Hematopoietic multipotent progenitor cell treated with erythropoietin and hydrocortisone succinate and interleukin-3 and kit ligand, for 15 days (in vitro differentiated cells): ENCODE measurements at regions not wholly inside any gene's neighbourhood (a gene's known extent, or its start where the extent isn't known, plus 50 kb on each side); places are given as distances from the start of the nearest gene placed in this dataset.
"Not testable (repeated sequence)": the region's sequence is repeated elsewhere in the genome, so short reads cannot be mapped to it uniquely, and the experiment has no call there.

ENCODE experiments used
- DNase-seq: peaks from one replicate; pipeline ENCODE4 v3.0.0-alpha.2; 2015; ENCODE audit warnings: low spot score

GRCh38 chr2:111366641-111367029 lies 245.9 kb downstream of the BCL2L11 start:
- not testable (repeated sequence) for DNase-seq

DNA sequence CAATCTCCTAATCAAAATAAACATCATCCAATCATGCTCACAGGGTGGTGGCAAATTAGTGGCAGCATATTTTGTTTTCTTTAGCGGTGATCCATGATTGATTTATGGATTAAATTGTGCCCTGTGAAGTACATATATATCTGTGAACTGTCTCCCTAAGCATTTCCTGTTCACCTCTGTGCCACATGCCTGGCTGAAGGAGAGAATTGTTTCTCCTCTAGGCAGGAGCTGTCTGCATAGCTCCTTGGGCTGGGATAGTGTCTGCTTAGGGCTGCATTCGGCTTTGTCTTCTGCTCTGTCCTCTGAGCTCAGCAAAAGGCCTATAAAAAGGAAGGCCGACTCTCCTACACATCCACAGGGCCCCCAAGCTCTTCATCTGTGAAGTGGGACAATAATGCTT lies 246.4 kb downstream of the BCL2L11 start:
- not testable (repeated sequence) for DNase-seq

GRCh38 chr2:111367871-111368270 lies 247.2 kb downstream of the BCL2L11 start:
- not testable (repeated sequence) for DNase-seq

GRCh38 chr2:111368288-111368687 lies 247.6 kb downstream of the BCL2L11 start:
- DNase-seq: not testable (repeated sequence)

DNA sequence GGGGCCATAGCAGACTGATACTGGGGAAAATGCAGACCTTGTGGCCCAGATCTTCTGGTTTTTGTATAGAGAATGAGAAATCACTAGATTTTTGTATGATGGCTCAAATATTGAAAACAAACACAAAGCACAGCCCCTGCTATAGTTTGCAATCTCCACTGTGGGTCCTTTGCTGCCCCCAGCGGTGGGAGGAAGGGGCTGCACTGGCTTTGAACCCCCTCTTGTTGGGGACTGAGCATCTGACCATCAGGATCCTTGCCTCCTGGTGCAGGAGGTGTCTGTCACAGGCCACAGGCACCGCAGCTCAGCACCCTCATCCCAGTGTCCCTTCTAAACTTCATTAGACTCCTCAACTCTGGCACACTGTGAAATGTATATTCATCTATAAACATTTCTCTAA lies 252.3 kb downstream of the BCL2L11 start:
- DNase-seq: not testable (repeated sequence)

DNA sequence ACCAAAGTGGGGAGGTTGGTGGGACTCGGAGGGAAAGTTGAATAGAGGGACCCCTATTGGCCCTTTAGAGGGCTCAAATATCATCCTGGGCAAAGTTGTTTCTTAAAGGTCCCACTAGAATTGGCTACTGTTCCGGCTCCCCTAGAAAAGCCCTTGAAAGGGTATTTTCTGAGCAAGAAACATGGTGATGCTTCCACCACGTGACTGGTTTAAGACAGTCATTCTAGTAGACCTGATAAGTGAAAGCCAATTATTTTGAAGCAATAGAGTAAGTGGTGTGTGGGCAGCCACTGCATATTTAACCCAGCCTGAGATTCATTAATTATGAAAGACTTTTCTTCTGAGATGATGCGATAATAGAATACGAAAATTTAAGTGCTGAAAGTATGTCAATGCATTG lies 253.3 kb downstream of the BCL2L11 start:
- DNase-seq: peak; percentile 13

GRCh38 chr2:111374734-111375133 lies 254.0 kb downstream of the BCL2L11 start:
- DNase-seq: peak; percentile 20

GRCh38 chr2:111375320-111375883 lies 254.7 kb downstream of the BCL2L11 start:
- peak; percentile 52 for DNase-seq

DNA sequence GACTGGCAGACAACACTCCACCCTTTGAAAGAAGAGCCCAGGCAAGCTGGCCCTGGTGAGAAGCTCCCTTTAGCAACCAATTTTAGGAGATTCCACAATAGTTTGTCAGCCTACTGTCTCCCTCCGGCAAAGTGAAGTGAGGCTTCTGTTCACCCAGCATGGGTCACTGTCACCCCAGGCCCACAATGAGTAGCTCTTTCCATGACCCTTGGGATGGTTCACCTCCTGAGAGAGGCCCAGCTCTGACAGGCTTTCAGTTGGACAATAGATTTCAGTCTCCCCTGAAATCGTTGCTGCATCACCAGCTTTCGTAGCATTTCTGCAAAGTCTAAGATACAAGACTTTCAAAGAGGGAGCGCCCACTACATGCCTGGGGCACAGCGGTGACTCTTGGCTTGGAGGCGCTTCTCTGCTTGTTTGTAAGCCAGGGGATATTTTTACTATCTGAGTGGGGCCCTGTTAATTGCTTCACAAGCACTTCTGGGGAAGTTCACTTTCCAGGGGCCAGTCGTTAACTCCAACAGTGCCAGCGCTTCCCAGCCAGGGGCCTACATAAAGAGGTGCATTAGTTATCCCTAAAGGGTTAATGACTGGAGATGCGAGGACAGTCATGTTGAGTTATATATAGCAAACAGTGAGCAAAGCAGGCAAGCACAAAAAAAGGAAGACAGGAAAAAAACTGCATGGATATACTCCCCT lies 255.7 kb downstream of the BCL2L11 start:
- DNase-seq: not testable (repeated sequence)

DNA sequence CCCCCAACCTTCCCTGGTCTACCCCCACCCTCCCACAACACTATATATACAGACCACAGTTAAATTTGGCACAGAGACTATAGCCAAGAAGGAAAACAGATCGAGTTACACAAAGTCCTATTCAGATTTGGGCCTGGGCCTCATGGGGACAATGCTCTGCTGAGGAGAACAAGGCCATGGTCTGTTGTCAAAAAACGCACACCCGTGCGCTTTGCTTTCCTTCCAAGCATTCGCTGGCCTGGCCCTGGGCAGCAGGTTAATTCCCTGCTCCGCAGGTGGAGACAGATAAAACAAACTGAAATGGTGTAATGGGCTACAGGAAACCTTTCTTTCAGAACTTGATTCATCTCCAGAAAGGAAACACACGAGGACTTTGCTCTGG lies 256.2 kb downstream of the BCL2L11 start:
- not testable (repeated sequence) for DNase-seq

GRCh38 chr2:111377386-111377959 lies 256.8 kb downstream of the BCL2L11 start:
- DNase-seq: not testable (repeated sequence)

DNA sequence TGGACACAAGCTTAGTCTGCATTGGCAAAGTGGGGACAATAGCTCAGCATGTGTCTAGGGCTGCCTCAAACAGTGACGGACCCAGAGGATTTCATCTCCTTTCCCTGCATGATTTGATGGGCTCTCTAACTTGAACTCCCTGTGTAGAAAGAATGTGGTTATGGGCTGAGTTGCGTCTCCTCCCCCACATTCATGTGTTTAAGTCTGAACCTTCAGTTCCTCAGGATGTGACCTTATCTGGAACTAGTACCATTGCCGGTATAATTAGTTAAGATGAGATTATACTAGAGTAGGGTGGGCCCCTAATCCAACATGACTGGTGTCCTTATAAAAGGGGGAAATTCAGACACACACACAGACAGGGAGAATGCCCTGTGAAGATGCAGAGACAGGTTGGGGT lies 257.6 kb downstream of the BCL2L11 start:
- not testable (repeated sequence) for DNase-seq

- DNase-seq: not testable (repeated sequence)
These were observed 260.2 kb downstream of the BCL2L11 start for GRCh38 chr2:111380733-111381439.

DNA sequence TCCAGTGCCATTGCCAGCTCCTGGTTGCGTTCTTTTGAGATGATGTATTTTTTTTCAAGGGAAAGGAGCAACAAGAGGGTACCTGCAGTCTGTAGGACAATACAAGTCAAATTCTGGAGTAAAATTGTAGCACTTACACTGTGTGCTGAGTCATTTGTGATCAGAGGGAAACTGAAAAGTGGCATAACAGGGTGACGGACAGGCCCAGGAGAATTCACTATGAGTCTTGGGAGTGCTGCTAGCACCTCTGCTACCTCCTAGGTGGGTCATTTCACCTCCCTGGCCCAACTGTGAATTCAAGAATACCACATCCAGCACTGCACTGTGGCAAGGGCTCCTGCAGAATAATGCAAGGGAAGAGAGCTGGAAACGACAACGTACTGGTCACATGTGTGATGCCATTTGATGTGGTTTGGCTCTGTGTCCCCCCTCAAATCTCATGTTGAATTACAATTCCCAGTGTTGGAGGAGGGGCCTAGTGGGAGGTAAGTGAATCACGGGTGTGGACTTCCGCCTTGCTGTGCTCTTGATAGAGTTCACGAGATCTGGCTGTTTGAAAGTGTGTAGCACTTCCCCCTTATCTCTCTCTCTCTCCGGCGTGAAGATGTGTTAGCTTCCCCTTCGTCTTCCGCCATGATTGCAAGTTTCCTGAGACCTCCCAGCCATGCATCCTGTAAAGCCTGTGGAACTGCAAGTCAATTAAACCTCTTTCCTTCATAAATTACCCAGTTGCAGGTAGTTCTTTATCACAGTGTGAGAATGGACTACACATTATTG lies 261.0 kb downstream of the BCL2L11 start:
- not testable (repeated sequence) for DNase-seq

DNA sequence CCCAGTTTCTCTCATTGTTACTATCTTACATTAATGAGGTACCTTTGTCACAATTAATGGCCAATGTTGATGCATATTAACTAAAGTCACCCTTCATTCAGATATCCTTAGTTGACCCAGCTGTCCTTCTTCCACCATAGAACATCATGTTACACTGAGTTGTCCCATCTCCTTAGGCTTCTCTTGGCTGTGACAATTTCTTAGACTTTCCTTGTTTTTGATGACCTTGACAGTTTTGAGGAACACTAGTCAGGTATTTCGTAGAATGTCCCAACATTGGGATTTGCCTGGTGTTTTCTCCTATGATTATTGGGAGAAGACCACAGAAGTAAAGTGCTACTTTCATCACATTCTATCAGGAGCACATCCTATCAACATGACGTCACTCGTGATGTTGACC lies 261.8 kb downstream of the BCL2L11 start:
- not testable (repeated sequence) for DNase-seq

- not testable (repeated sequence) for DNase-seq
These were observed 262.6 kb downstream of the BCL2L11 start for GRCh38 chr2:111383311-111383710.

- DNase-seq: not testable (repeated sequence)
These were observed 264.7 kb downstream of the BCL2L11 start for GRCh38 chr2:111385226-111385957.

- DNase-seq: not testable (repeated sequence)
These were observed 269.9 kb downstream of the BCL2L11 start for GRCh38 chr2:111390605-111391004.

GRCh38 chr2:111395350-111396128 lies 274.8 kb downstream of the BCL2L11 start:
- not testable (repeated sequence) for DNase-seq

- not testable (repeated sequence) for DNase-seq
These were observed 280.0 kb downstream of the BCL2L11 start for GRCh38 chr2:111400598-111401253.
